Mucosa of descending colon (tissue), 3 donors: ENCODE measurements at regions not wholly inside any gene's neighbourhood (a gene's known extent, or its start where the extent isn't known, plus 50 kb on each side); places are given as distances from the start of the nearest gene placed in this dataset.

Experiments used
- ATAC-seq: fragments of 200-7000 bp; cut with Tn5 transposase; one replicate; pipeline ENCODE4 v1.9.1; 2020; ENCODE audit warnings: mild to moderate bottlenecking, moderate library complexity
- DNase-seq, 3 donors: peaks; one replicate each; pipeline ENCODE4 v3.0.0-alpha.2; 2020
- H3K36me3 ChIP-seq: fragments of 200-600 bp; one replicate; pipeline ENCODE4 v1.8.0; 2021; ENCODE audit warnings: low read depth, mild to moderate bottlenecking
- H3K4me1 ChIP-seq: fragments of 200-600 bp; one replicate; pipeline ENCODE4 v1.8.0; 2021; ENCODE audit warnings: low read depth, mild to moderate bottlenecking
- H3K4me3 ChIP-seq: fragments of 200-600 bp; one replicate; pipeline ENCODE4 v1.8.0; 2021; ENCODE audit warnings: mild to moderate bottlenecking
- H3K9me3 ChIP-seq: fragments of 200-600 bp; one replicate; pipeline ENCODE4 v1.8.0; 2021; ENCODE audit warnings: mild to moderate bottlenecking
- CTCF ChIP-seq: fragments of 200-600 bp; IDR thresholded peaks from one replicate; pipeline ENCODE4 v1.8.0; 2022; ENCODE audit warnings: antibody characterized with exemption, mild to moderate bottlenecking
- intact Hi-C, 2 donors: fragments of 100-400 bp; cut with DNase I in 1 of 2; cut with micrococcal nuclease in 1 of 2; formaldehyde crosslinking; loops; one replicate each; pipeline versions ENCODE4 v1.11.0 to v1.11.1; 2022; cut with DNase I, micrococcal nuclease
- donor health status: DM: no; HTN: no; CAD: no; lungs with moderate emphysema.
- donor health status: DM: no; HTN: no; CAD: no.
- donor health status: DM: no; HTN: yes; CAD: no.

- no peaks in the 10 kb centered on the region for H3K4me1 ChIP-seq
These were observed 81.6 kb upstream of the CIBAR2 start for GRCh38 chr16:85193876-85194275.

GRCh38 chr16:85194307-85195270 is 82.3 kb upstream of the CIBAR2 start:
- no peaks in the 10 kb centered on the region for H3K9me3 ChIP-seq
- intact Hi-C loops = no loop called here
- no peak overlapping the region for H3K4me3 ChIP-seq
- DNase-seq (no peak), ATAC-seq (no peak)
- TF ChIP-seq CTCF = no peak
- no peaks in the 10 kb centered on the region for H3K36me3 ChIP-seq
- H3K4me1 ChIP-seq = no peaks in the 10 kb centered on the region

More at GRCh38 chr16:85193876-85194275, 81.6 kb upstream of the CIBAR2 start:
- DNase-seq (no peak), ATAC-seq (no peak)
- H3K36me3 ChIP-seq = no peaks in the 10 kb centered on the region
- intact Hi-C loops = no loop called here
- no peaks in the 10 kb centered on the region for H3K9me3 ChIP-seq
- no peak for TF ChIP-seq CTCF
- no peak overlapping the region for H3K4me3 ChIP-seq

GRCh38 chr16:85195271-85195647 is 83.0 kb upstream of the CIBAR2 start:
- H3K36me3 ChIP-seq = no peaks in the 10 kb centered on the region
- intact Hi-C loops = no loop called here
- no peak overlapping the region for H3K4me3 ChIP-seq
- H3K9me3 ChIP-seq = no peaks in the 10 kb centered on the region
- no peak for TF ChIP-seq CTCF
- no peaks in the 10 kb centered on the region for H3K4me1 ChIP-seq
- ATAC-seq (no peak), DNase-seq (no peak)

GRCh38 chr16:85195900-85196772 is 83.9 kb upstream of the CIBAR2 start:
- H3K36me3 ChIP-seq = no peaks in the 10 kb centered on the region
- H3K9me3 ChIP-seq = no peaks in the 10 kb centered on the region
- H3K4me3 ChIP-seq = no peak overlapping the region
- intact Hi-C loops = no loop called here
- ATAC-seq (no peak), DNase-seq (peak in 2 of 3 donors; percentile 36 to 41)
- H3K4me1 ChIP-seq = peaks cover 3% of the 10 kb centered on the region
- TF ChIP-seq CTCF = no peak

- no peaks in the 10 kb centered on the region for H3K9me3 ChIP-seq
- intact Hi-C loops = no loop called here
- no peaks in the 10 kb centered on the region for H3K36me3 ChIP-seq
- no peak overlapping the region for H3K4me3 ChIP-seq
- ATAC-seq (no peak), DNase-seq (no peak)
- TF ChIP-seq CTCF = no peak
- H3K4me1 ChIP-seq = peaks cover 3% of the 10 kb centered on the region
These were observed 84.7 kb upstream of the CIBAR2 start for GRCh38 chr16:85196976-85197375.
